H1 (cell line): ENCODE measurements at regions not wholly inside any gene's neighbourhood (a gene's known extent, or its start where the extent isn't known, plus 50 kb on each side); places are given as distances from the start of the nearest gene placed in this dataset.

ENCODE experiments used
- CTCF ChIA-PET: fragments of 300-600 bp; sonication (Branson Sonifier 250); formaldehyde crosslinking; loops from one replicate; lab custom pipeline; 2021; ENCODE audit not compliant: partially characterized antibody; lab: Charles Lee
- POLR2A ChIA-PET: fragments of 300-600 bp; sonication (Branson Sonifier 250); formaldehyde crosslinking; loops from one replicate; lab custom pipeline; 2021; ENCODE audit warnings: inconsistent platforms; ENCODE audit not compliant: partially characterized antibody; lab: Charles Lee
- DNase-seq, 2 experiments: peaks; one replicate each; pipeline versions ENCODE4 v3.0.0 to v3.0.0-alpha.2; 2010 to 2022; ENCODE audit warnings: low spot score in 2 of 2, low read depth in 1 of 2, mixed read lengths in 1 of 2
- FAIRE-seq: peaks from 2 replicates; lab custom pipeline; 2011; peaks lifted over from hg19 to GRCh38; lab: Jason Lieb, UNC
- H2AFZ ChIP-seq: 2 replicates; pipeline ENCODE4 v1.8.1; 2012; ENCODE audit warnings: low read length, inconsistent platforms
- H2AK5ac ChIP-seq: 2 replicates; pipeline ENCODE4 v1.6.1; 2013; ENCODE audit warnings: low read depth, low read length
- H2BK120ac ChIP-seq: replicated peaks from 2 replicates; pipeline ENCODE3; 2013; ENCODE audit warnings: low read depth, low read length, inconsistent platforms
- H2BK12ac ChIP-seq: 2 replicates; pipeline ENCODE4 v1.6.1; 2013; ENCODE audit warnings: low read depth, low read length
- H2BK15ac ChIP-seq: 2 replicates; pipeline ENCODE4 v1.6.1; 2013; ENCODE audit warnings: low read length
- H2BK20ac ChIP-seq: 2 replicates; pipeline ENCODE4 v1.6.1; 2013; ENCODE audit warnings: low read length
- H2BK5ac ChIP-seq: 2 replicates; pipeline ENCODE4 v1.6.1; 2013; ENCODE audit warnings: low read depth, low read length
- H3K14ac ChIP-seq: 2 replicates; pipeline ENCODE4 v1.6.1; 2013; ENCODE audit warnings: inconsistent platforms; ENCODE audit not compliant: insufficient read length
- H3K18ac ChIP-seq: 2 replicates; pipeline ENCODE4 v1.6.1; 2013; ENCODE audit warnings: low read length; ENCODE audit errors: extremely low read depth
- H3K23ac ChIP-seq: 2 replicates; pipeline ENCODE4 v1.6.1; 2013; ENCODE audit warnings: inconsistent platforms; ENCODE audit not compliant: insufficient read length
- H3K23me2 ChIP-seq: 2 replicates; pipeline ENCODE4 v1.6.1; 2013; ENCODE audit warnings: low read depth, low read length
- H3K27ac ChIP-seq: 2 replicates; pipeline ENCODE4 v1.6.1; 2011; ENCODE audit warnings: low read depth, low read length, inconsistent platforms
- H3K27me3 ChIP-seq, 4 experiments: replicated peaks in 1 of 4; 1 replicate in 1 of 4; 2 replicates in 3 of 4; pipeline versions ENCODE4 v1.6.1 to v1.8.1; 2011 to 2013; ENCODE audit warnings: low read length in 3 of 4, mild to moderate bottlenecking in 3 of 4, inconsistent platforms in 2 of 4, mixed read lengths in 2 of 4, moderate library complexity in 1 of 4; ENCODE audit not compliant: control insufficient read depth in 3 of 4, insufficient read depth in 3 of 4; ENCODE audit errors: extremely low read depth in 1 of 4
- H3K36me3 ChIP-seq, 4 experiments: 2 replicates each; pipeline versions ENCODE4 v1.6.1 to v1.8.1; 2011 to 2013; ENCODE audit warnings: mild to moderate bottlenecking in 4 of 4, low read length in 3 of 4, moderate library complexity in 2 of 4, control low read depth in 1 of 4, inconsistent platforms in 1 of 4; ENCODE audit not compliant: insufficient read depth in 4 of 4, control insufficient read depth in 2 of 4
- H3K4ac ChIP-seq: replicated peaks from 2 replicates; pipeline ENCODE3; 2013; ENCODE audit warnings: low read length, low read depth, mixed read lengths, inconsistent platforms; ENCODE audit not compliant: insufficient read length
- H3K4me1 ChIP-seq, 4 experiments: replicated peaks in 1 of 4; 1 replicate in 1 of 4; 2 replicates in 3 of 4; pipeline versions ENCODE4 v1.6.1 to v1.8.1; 2011 to 2013; ENCODE audit warnings: low read length in 3 of 4, inconsistent platforms in 2 of 4, mixed read lengths in 1 of 4; ENCODE audit not compliant: insufficient read depth in 4 of 4, control insufficient read depth in 3 of 4
- H3K4me2 ChIP-seq, 2 experiments: 2 replicates each; pipeline versions ENCODE4 v1.6.1 to v1.8.1; 2011 to 2013; ENCODE audit warnings: low read depth in 2 of 2, low read length in 2 of 2, control low read depth in 1 of 2, inconsistent platforms in 1 of 2, mild to moderate bottlenecking in 1 of 2; ENCODE audit not compliant: insufficient read depth in 1 of 2
- H3K4me3 ChIP-seq, 4 experiments: fragments of 200-600, 300-600 bp in 1 of 4; sonication (generic), shearing (Covaris generic), sonication (Bioruptor Twin) in 1 of 4; 2 replicates each; pipeline versions ENCODE4 v1.5.1 to v1.8.1; 2011 to 2016; ENCODE audit warnings: low read length in 4 of 4, low read depth in 3 of 4, control low read depth in 2 of 4, inconsistent platforms in 2 of 4, mild to moderate bottlenecking in 2 of 4, mixed read lengths in 1 of 4, moderate library complexity in 1 of 4; ENCODE audit not compliant: insufficient read depth in 2 of 4; ENCODE audit errors: extremely low read depth in 1 of 4
- H3K56ac ChIP-seq: replicated peaks from 2 replicates; pipeline ENCODE3; 2013; ENCODE audit warnings: low read depth, mild to moderate bottlenecking, mixed read lengths, low read length, inconsistent platforms; ENCODE audit not compliant: insufficient read length
- H3K79me1 ChIP-seq: 2 replicates; pipeline ENCODE4 v1.6.1; 2013; ENCODE audit warnings: low read depth, low read length, control low read depth
- H3K79me2 ChIP-seq, 2 experiments: 2 replicates each; pipeline versions ENCODE4 v1.6.1 to v1.8.1; 2012 to 2013; ENCODE audit warnings: low read length in 2 of 2, mild to moderate bottlenecking in 2 of 2, inconsistent platforms in 1 of 2; ENCODE audit not compliant: insufficient read depth in 2 of 2, control insufficient read depth in 1 of 2
- H3K9ac ChIP-seq, 4 experiments: replicated peaks in 1 of 4; 1 replicate in 1 of 4; 2 replicates in 3 of 4; pipeline versions ENCODE4 v1.6.1 to v1.8.1; 2011 to 2013; ENCODE audit warnings: low read depth in 3 of 4, low read length in 3 of 4, control low read depth in 2 of 4, mild to moderate bottlenecking in 2 of 4, moderate library complexity in 2 of 4, inconsistent platforms in 1 of 4; ENCODE audit errors: extremely low read depth in 1 of 4
- H3K9me3 ChIP-seq, 2 experiments: 2 replicates each; pipeline versions ENCODE4 v1.6.1 to v1.8.1; 2012 to 2013; ENCODE audit warnings: mild to moderate bottlenecking in 2 of 2, moderate library complexity in 2 of 2, control low read depth in 1 of 2, inconsistent platforms in 1 of 2, low read depth in 1 of 2, low read length in 1 of 2, mixed read lengths in 1 of 2; ENCODE audit not compliant: insufficient read depth in 2 of 2
- H4K20me1 ChIP-seq, 2 experiments: replicated peaks in 1 of 2; 2 replicates each; pipeline versions ENCODE3 to v1.8.1; 2011 to 2013; ENCODE audit warnings: inconsistent platforms in 2 of 2, low read length in 2 of 2, mild to moderate bottlenecking in 1 of 2; ENCODE audit not compliant: insufficient read depth in 2 of 2, control insufficient read depth in 1 of 2
- H4K5ac ChIP-seq: 2 replicates; pipeline ENCODE4 v1.6.1; 2013; ENCODE audit warnings: low read length, low read depth, mixed read lengths, inconsistent platforms; ENCODE audit not compliant: insufficient read length
- H4K8ac ChIP-seq: 2 replicates; pipeline ENCODE4 v1.8.0; 2013; ENCODE audit warnings: mild to moderate bottlenecking, moderate library complexity, low read length, inconsistent platforms; ENCODE audit not compliant: insufficient read depth; ENCODE audit errors: extremely low read depth
- H4K91ac ChIP-seq: replicated peaks from 2 replicates; pipeline ENCODE3; 2013; ENCODE audit warnings: low read length, mixed read lengths, inconsistent platforms; ENCODE audit not compliant: insufficient read length
- CREB1 ChIP-seq: IDR thresholded peaks from 2 replicates; pipeline ENCODE4 v1.6.1; 2012; ENCODE audit warnings: inconsistent platforms
- EP300 ChIP-seq, 2 experiments: IDR thresholded peaks; 1 replicate in 1 of 2; 2 replicates in 1 of 2; pipeline ENCODE4 v1.6.1; 2011 to 2012; ENCODE audit warnings: low read depth in 2 of 2, low read length in 2 of 2, mild to moderate bottlenecking in 2 of 2, borderline replicate concordance in 1 of 2, inconsistent platforms in 1 of 2, moderate library complexity in 1 of 2
- EZH2 ChIP-seq: fragments of 200-600 bp; sonication (generic); IDR thresholded peaks from 2 replicates; pipeline ENCODE4 v1.7.1; 2012; ENCODE audit warnings: low read depth, mild to moderate bottlenecking, moderate library complexity, low read length, inconsistent platforms; ENCODE audit not compliant: severe bottlenecking
- RAD21 ChIP-seq, 2 experiments: IDR thresholded peaks in 1 of 2; conservative IDR thresholded peaks in 1 of 2; 2 replicates each; pipeline ENCODE4 v1.6.1; 2011; ENCODE audit warnings: low read depth in 2 of 2, low read length in 2 of 2, improper control_type of control experiment in 1 of 2, inconsistent platforms in 1 of 2, mild to moderate bottlenecking in 1 of 2, moderate library complexity in 1 of 2
- SUZ12 ChIP-seq: fragments of 200-600 bp; sonication (generic); IDR thresholded peaks from 2 replicates; pipeline ENCODE4 v1.6.1; 2012; ENCODE audit warnings: mild to moderate bottlenecking, inconsistent platforms, low read length, moderate library complexity, mixed read lengths
- TAF1 ChIP-seq: IDR thresholded peaks from 2 replicates; pipeline ENCODE4 v1.6.1; 2011; ENCODE audit warnings: mild to moderate bottlenecking, low read depth, low read length
- WGBS, 2 experiments: shearing (Covaris generic) in 1 of 2; methylation state at CpG; one replicate each; pipeline versions ENCODE4 v1.1.6 to v1.1.7; 2013 to 2015; ENCODE audit warnings: low lambda C conversion rate in 2 of 2, mixed read lengths in 2 of 2, inconsistent platforms in 1 of 2, low coverage in 1 of 2, missing lambda C conversion rate in 1 of 2; ENCODE audit not compliant: insufficient replicate concordance in 2 of 2, insufficient coverage in 1 of 2, insufficient read length in 1 of 2; ENCODE audit errors: extremely low coverage in 1 of 2, missing lambda C conversion rate in 1 of 2; 5-methylcytosine and 5-hydroxymethylcytosine counted together
- TF ChIP-seq, protein P1 (sequence below): IDR thresholded peaks from 2 replicates; pipeline ENCODE4 v1.6.1; 2011; ENCODE audit warnings: low read depth, mild to moderate bottlenecking, low read length; ENCODE audit not compliant: insufficient read depth

DNA sequence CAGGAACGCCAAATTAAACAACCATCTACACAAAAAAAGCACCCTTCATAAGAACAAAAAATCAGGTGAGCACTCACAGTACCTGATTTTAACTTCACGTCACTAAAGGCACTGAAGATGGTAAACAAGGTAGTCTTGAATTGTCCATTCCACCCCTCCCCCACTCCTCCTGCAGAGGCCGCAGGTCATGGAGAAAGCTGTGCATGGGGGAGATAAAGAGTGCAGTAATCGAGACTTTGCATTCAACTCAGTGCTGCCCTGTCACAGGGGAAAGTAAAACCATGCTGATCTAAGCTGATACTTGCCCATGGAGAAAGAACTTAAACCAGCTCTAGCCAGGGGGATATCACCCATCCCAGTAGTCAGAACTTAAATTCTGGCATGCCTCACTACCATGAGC is 61.4 kb upstream of the LRIF1 start:
- TF ChIP-seq, protein P1, sequence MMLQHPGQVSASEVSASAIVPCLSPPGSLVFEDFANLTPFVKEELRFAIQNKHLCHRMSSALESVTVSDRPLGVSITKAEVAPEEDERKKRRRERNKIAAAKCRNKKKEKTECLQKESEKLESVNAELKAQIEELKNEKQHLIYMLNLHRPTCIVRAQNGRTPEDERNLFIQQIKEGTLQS: no peak
- TF ChIP-seq SUZ12 (no peak), EP300 (IDR thresholded peaks at IDR 0.05; ENCODE audit: borderline replicate concordance in 1 of 2, low read depth in 2 of 2, low read length in 2 of 2) (no peak), TAF1 (no peak), CREB1 (no peak), RAD21 (IDR thresholded peaks at IDR 0.05 in 1 of 2, conservative IDR thresholded peaks at IDR 0.05 in 1 of 2; ENCODE audit: low read depth in 2 of 2, low read length in 2 of 2) (no peak), EZH2 (no peak)
- Histone ChIP-seq H2AK5ac (no peak overlapping the region), H3K27me3 (no peaks in the 10 kb centered on the region), H3K36me3 (no peaks in the 10 kb centered on the region), H4K91ac (no peak overlapping the region), H2BK5ac (no peak overlapping the region), H3K27ac (no peak overlapping the region), H3K4me3 (no peak overlapping the region), H3K9ac (no peak overlapping the region), H3K18ac (no peak overlapping the region), H3K4me1 (no peaks in the 10 kb centered on the region), H3K23ac (no peak overlapping the region), H3K79me2 (no peaks in the 10 kb centered on the region), H4K5ac (no peak overlapping the region), H2BK20ac (no peak overlapping the region), H3K9me3 (peaks cover 0 to 4% of the 10 kb centered on the region in 2 experiments; a peak in 1 of 4 replicates), H2BK12ac (no peak overlapping the region), H3K23me2 (no peaks in the 10 kb centered on the region; the same call in 1 of the 2 replicates), H3K4me2 (no peak overlapping the region), H3K56ac (no peak overlapping the region), H2BK120ac (no peak overlapping the region), H4K8ac (peak overlapping the region; percentile 51; the same call in 1 of the 2 replicates), H4K20me1 (no peaks in the 10 kb centered on the region), H3K4ac (no peak overlapping the region), H3K79me1 (no peaks in the 10 kb centered on the region), H2AFZ (peak overlapping the region; percentile 2; the same call in 1 of the 2 replicates), H3K14ac (no peak overlapping the region), H2BK15ac (no peak overlapping the region)
- WGBS, 2 experiments: 85% methylated on average over 4 of the region's 4 CpGs; no CpG with 5 or more reads in 1 of the 2 experiments
- DNase-seq: no peak
- POLR2A ChIA-PET: no interaction called here
- no peak for FAIRE-seq
- CTCF ChIA-PET: interaction anchor here (0.6 to 1.4 kb wide), 4 partner anchors 33 to 202 kb away, joined by 3 read pairs; partner anchors contain the start of gene CHI3L2
